NCI-H187 treated with DMSO at 0.1 percent for 48 hours (cell line): ENCODE measurements at regions not wholly inside any gene's neighbourhood (a gene's known extent, or its start where the extent isn't known, plus 50 kb on each side); places are given as distances from the start of the nearest gene placed in this dataset.
A peak's percentile ranks its signal among the peaks of the same experiment; 100 is the strongest.

Experiments
- DNase-seq: peaks from one replicate; lab custom pipeline; 2025; lab: John Stamatoyannopoulos, UW

DNA sequence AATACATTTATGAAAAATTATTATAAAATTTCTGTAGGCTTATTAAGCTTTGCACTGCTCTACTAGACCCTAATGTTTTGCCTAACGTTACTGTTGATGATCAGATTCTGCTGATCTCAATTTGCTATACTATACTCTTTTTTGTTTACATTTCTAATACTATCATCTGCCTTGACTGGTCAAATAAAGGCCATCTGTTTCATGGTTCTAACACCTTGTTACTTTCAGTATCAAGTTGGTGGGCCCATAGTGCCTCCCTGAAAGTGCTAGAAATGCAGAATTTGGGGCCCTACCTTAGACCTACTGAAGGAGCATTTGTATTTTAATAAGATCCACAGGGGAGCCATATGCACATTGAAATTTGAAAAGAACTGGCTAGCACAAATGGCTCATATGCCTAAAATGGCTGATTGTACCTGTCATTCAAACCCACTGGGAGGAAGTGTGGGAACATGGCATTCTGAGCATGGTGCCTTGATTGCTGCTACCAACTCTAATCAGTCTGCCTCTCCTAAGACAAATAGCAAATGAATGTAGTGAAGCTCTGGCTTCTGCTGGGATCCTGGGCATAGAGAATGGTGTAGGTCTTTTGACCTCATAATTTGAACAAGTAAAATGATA, 199.1 kb upstream of the BTBD3 start:
- no peak for DNase-seq

DNA sequence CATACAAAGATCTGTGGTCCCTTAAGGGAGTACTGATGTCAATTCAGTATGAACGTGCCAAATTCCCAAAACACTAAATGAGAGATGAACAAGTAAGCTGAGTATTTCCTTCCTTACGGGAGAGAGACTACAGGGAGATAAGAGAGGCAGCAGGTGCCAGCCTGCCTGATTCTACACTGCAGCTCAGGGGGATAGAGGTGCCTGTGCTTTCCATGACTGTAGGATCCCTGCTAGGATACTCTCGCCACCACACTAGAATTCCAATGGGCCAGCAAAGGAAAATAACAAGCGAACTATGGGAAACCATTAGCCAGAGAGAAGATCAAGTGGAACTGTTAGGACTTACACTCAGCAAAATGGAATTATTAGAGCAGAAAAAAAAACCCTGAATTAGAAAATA, 198.5 kb upstream of the BTBD3 start:
- DNase-seq: no peak

DNA sequence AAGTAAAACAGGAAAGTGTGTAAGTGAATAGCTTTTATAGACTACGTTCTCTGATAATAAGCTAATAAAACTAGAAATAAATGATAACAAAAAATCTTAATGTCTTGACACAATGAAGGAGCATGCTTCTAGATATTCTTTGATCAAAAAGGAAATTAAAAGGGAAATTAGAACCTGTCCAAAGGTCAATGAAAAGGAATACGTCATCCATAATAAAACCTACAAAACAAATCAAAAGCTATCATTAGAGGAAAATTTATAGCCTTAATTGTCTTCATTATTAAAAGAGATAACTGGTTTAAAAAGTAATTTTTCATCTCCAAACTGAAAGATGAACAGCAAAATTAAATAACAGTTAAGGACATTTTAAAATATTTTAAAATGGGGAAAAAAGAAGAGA, 196.3 kb upstream of the BTBD3 start:
- DNase-seq: no peak

DNA sequence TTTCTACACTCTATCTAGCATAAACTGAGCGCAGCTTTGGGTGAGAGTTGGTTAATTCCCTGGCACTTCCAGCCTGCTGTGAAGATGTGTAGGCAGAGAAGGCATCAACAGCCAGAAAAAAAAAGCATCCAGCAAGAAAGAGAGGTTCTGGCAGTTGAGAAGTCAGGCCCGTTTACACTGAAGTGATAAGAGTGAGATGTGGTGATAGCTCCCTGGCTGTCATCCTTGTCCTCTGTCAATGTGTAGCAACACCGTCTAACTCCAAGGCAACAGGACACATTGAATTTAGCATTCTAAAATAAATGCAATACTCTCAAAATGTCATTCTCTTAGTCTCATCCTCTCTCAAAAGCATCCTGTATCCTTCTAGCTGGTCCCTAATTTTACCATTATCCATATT, 193.6 kb upstream of the BTBD3 start:
- DNase-seq: no peak

DNA sequence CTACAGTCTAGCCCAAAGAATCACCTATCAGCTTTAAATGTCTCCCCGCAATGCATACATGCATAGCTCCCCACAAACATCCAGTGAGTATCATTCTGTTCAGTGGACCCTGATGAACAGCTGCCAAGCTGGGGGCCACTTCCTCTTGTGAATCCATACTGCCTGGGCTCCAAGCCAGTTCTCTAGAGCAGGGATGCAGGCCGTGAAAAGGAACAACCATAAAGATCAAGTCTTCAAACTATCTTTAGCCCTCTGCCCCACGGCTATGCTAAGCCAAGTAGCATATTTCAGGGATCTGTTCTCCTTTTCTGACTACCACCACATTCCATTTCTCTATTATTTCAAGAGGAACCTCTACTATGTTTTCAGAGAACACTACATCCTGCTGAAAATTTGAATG, 191.7 kb upstream of the BTBD3 start:
- no peak for DNase-seq

DNA sequence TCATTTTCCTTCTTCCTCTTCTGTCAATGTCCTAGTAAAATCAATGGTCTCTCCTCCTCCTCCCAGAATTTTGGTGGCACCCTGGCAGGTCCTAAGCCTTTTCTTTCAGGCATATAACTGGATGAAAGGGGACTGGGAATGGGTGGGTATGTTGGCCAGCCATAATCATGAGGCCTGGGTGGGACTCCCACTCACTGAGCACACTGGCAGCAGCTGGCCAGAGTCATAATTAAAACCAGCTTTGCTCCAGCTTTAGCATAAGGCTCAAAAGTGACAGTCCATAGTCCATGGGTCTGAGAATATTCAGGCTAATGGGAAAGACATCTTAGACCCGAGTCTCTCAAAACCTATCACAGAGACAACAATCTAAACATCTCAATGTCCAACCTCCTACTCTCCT, 190.0 kb upstream of the BTBD3 start:
- no peak for DNase-seq

DNA sequence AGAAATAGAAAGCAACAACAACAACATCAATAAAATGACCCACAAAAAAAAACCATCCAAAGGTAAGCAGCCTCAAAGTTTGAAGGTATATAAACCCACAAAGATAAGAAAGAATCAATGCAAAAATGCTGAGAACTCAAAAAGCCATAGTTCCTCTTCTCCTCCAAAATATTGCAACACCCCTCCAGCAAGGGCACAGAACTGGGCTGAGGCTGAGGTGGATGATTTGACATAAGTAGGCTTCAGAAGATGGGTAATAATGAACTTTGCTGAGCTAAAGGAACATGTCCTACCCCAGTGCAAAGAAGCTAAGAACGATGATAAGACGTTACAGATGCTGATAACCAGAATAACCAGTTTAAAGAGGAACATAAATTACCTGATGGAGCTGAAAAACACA, 188.8 kb upstream of the BTBD3 start:
- DNase-seq: no peak

DNA sequence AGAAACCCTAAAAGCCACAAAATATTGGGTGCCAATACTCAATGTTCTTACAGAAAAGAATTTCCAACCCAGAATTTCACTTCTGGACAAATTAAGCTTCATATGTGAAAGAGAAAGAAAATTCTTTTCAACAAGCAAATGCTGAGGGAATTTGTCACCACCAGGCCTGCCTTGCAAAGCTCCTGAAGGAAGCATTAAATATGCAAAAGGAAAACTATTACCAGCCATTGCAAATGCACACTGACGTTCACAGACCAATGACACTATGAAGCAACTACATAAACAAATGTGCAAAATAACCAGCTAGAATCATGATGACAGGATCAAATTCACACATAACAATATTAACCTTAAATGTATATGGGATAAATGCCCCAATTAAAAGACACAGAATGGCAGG, 187.9 kb upstream of the BTBD3 start:
- no peak for DNase-seq

DNA sequence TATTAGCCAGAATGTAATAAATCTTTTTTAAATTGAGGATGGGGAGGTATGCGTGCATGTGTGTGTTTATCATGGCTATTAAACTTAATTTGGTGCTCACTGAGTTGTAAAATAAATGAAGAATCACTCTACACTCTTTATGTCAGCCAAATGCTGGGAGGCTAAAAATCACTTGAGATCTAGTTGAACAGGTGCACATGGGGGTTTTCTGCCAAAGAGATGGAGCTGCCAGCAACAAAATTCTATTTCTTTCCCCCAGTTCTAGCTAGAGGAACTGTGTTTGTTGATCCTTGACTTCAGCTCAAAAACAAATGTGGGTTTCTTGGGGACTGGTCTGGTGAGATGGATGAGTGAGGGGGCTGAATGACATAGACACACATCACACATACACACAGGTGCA, 183.3 kb upstream of the BTBD3 start:
- DNase-seq: no peak

DNA sequence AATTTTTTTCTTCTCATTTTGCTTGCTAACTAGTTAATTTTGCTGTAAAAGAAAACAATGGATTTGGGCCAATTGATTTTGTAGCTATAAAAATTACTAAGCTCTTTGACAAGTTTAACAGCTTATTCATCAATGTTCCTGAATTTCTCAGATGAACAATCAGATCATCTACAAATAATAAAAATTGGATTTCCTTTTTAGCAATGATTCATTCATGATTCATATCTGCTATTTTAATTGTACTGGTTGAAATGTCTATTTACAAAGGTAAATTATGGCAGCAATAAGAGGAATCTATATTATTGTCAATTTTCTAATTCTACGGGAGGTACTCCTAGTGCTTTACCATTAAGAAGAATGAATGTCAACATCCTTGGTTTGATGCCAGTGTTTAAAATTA, 178.8 kb upstream of the BTBD3 start:
- no peak for DNase-seq

DNA sequence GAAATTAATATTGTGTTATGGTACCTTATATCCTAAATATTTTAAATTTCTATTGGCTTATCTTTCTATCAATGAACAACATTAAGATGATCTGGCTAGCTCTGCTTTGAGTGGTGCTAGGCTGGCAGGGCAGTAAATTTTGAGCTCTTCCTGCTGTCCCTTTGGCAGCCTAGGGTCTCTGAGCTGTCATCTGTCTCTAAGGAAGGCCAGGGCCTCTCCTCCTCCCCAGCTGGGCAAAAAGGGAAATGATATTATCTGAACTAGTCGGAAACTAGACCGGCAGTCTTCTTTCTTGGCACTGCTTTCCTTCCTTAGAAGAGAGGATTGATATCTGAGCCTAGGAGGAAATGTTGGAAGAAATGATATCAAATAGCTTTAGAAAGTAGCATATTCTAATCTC, 176.7 kb upstream of the BTBD3 start:
- DNase-seq: no peak

DNA sequence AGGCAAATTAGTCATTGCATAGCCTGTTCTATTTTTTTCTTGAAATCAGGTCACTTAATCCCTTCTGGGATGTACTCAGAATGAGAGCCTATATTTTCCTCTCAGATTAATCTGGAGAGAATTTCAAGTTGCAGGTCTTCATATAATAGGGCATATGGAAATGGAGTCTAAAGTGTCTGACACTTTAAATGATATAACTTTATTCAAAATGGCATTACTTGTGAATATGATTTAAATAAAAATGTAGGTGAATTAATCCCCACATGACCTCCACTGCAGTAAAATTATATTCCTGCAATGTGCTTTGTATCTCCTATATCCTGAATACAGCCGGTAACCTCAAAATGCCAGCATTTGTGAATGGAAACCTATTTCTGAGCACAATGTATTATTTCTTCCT, 172.5 kb upstream of the BTBD3 start:
- no peak for DNase-seq

DNA sequence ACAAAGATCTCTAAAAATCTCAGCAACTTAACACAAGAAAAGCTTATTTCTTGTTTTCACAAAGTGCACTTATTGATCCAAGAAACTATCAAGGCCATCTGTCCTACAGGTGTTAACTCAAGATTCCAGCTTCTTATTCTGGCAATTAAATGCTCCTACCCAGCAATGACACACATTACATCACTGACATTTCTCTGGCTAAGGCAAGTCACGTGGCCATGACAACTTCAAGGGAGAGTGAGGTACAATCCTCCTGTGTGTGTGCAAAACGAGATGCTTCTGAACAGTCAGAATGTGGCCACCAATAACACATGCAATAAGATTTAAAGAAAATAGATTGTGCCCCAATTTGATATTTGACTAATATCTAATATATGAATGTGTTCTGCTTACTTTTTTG, 169.3 kb upstream of the BTBD3 start:
- no peak for DNase-seq

DNA sequence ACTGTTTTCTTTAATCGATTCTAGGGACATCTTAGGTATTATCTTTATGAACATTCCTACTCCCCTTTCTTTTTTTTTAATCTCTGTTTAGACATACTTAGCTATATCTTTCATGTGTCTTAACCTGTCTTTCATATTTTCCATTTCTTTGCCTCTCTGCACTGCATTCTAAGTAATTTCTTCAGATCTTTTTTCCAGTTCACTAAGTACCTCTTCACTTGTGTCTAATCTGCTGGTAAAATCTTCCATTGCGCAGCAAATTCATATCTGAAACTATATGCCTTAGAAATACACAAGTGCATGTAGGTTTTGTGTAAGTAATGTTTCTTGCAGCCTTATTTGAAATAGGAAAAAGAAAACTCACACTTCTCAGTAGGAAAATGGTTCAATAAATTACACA, 165.4 kb upstream of the BTBD3 start:
- DNase-seq: no peak

DNA sequence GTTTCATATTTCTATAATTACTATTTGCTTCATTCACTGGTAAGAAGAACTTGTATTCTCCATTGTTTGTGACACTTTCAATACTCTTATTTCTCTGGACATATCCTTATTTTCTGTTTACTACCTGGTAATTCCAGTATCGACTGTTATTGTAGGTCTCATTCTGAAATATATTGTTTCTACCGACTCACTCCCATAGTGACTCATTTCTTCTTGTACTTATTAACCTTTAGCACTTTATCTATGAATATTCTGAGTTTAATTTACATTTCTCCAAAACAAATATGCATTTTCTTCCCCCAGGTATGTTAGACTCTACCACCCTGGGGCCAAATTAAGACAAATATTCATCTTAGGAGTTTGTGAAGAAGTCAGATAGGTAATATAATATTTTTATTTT, 164.5 kb upstream of the BTBD3 start:
- no peak for DNase-seq

DNA sequence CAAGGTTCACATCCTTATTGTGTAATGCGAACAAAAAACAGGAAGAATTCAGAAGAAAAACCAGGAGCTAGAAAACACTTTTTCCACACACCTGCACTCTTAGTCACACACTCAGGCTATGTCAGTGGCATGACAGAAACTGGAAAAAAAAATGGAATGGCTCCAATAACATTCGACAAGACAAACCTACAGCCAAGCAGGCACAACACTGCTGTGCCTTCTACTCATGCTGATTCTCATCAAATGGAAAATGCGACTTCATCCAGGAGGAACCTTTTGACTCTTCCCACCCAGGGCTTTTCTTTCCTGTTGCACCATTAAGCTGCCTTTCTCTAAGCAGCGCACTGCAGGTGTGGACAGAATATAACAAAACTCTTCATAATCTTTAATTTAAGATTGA, 163.2 kb upstream of the BTBD3 start:
- no peak for DNase-seq

DNA sequence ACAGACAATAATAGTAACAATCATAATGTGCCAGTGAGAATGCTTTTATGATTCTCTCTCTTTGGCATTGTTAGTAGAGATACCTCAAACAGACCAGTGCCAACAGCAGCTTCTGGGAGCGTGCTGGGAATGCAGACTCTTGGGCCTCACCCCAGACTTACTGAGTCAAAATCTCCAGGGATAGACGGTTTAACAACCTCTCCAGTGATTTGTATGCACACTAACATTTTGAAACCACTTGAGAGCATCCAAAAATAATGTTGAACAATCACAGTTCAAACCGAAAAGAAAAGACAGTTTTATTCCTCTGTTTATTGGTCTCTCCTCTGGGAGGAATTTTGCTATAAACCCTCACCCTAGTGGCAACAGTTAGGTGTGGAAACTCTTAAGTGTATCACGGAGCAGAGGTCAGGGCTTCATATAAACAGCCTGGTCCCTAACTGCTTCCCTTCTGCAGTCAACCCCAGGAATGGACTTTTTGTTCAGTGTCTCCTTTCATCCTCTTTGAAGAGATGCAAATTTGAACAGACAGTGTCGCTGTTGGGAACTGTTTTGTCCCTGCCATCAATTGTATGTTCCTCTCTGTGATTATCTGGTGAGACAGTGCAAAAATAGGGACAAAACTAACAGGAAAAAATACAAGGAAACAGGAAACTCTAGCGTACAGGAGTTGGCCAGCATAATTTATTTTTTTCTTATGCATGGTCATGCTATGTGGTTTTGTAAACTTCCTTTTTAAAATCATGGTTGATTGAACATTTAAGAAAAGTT, 162.4 kb upstream of the BTBD3 start:
- DNase-seq: no peak

DNA sequence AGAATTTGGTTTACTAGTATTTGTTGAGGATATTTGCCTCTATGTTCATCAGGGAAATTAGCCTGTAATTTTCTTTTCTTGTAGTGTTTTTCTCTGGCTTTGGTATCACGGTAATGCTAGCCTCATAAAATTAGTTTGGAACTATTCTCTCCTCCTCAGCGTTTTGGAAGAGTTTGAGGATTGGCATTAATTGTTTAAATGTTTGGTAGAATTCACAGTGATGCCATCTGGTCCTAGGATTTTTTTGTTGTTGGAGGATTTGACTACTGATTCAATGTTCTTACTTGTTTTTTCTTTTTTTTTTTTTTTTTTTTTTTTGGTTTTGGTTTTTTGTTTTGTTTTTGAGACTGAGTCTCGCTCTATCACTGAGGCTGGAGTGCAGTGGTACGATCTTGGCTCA, 156.2 kb upstream of the BTBD3 start:
- no peak for DNase-seq

DNA sequence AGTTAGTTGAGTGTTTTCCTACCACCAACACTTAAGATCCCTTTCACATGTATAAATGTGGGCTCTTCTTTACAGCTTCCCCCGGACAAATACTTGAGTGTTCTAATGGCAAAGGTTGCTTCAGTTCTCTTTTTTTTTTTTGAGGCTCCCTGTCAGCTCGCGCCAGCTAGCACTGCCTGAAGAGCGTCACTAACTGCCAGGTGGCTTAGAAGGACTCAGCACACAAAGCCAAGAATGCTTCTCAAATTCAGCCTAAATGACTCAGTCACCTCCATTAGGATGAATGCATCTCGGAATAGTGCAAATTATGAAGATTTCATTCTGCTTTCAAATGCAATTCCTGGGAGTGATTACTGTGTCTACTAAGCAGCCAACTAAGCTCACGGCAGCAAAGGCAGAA, 150.7 kb upstream of the BTBD3 start:
- DNase-seq: peak; percentile 12

DNA sequence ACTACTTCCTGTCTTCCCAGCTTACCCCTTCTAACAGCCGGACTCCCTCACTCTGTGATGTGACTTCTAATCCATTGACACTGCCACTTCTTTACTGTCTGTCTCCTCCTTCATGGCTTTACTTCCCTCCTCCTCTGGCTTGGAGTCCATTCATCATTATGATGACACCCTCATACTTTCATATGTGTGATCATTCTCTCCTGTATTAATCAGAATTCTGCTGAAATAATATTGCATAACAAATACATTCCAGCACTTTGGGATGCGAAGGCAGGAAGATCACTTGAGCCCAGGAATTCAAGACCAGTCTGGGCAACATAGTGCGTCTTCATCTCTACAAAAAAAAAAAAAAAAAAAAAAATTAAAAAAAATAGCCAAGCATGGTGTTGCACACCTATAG, 147.9 kb upstream of the BTBD3 start:
- no peak for DNase-seq

DNA sequence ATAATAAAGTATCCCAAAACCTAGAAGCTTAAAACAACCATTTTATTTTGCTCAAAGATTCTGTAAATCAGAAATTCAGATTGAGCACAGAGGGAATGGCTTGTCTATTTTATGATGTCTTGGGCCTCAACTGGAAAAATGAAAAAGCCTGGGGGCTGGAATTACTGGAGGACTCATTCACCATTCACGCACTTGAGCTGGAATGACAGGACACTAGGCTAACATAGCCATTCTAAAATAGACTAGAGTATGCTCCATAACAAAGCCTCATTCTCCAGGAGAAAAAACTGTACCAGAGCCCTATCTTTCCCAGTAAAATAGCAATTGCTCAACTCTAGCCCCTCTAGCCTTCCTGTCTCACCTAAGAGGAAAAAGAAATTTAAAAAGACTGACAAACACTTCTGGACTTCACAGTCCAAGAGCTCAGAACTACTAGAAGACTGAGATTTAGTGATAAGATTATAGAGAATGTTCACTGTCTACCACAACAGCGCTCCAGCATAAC, 145.4 kb upstream of the BTBD3 start:
- no peak for DNase-seq

DNA sequence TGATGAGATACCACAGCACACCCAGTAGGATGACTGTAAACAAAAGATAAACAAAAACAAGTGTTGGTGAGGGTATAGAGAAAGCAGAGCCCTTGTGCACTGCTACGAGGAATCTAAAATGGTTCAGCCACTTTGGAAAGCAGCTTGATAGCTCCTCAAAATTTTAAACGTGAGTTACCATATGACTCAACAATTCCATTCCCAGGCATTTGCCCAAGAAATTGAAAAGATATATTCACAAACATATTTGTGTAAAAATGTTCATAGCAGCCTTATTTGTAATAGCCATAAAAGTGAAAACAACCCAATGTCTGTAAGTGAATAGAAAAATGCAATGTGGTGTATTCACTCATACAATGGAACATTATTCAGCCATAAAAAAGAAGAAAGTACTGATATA, 141.0 kb upstream of the BTBD3 start:
- no peak for DNase-seq

DNA sequence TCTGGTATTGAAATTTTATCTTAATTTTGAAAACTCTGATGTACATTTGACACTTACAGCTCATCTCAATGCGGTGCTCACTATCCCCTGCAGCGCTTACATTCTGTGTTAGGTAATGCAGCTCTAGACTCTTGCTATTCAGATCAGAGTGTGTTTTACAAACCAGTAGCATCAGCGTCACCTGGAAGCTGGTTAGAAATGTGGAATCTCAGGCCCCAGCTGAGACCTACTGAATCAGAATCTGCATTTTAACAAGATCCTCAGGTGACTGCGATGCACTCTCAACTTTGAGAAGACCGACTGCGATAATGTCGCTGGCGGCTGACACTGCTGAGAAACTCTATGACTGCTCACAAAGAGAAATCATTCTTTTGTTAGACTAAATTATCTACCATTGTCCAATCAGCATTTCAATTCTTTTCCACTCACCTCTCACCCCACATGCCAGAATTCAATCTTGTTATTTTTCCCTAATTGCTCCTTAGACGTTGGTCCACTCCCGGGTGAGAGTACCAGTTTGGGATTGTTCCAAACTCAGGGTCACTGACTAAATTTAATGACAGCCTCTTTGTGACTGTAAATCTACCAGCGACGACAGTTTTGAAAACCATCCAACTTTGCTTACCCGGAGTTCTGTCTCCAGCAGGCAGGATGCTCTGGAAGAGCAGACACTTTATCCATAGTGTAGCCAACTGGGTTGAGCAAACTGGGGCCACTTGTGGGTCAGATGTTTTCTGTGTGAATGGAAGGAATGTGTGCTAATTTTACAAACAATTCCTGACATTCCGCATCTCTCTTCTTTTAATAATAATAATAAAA, 140.1 kb upstream of the BTBD3 start:
- no peak for DNase-seq
